ENCODE measurements at regions not wholly inside any gene's neighbourhood (a gene's known extent, or its start where the extent isn't known, plus 50 kb on each side); places are given as distances from the start of the nearest gene placed in this dataset.

- TF ChIP-seq CTCF (IDR thresholded peaks at IDR 0.05; ENCODE audit: poor library complexity) (no peak), EZH2 (IDR thresholded peaks at IDR 0.05; ENCODE audit: borderline replicate concordance) (no peak), EZH2phosphoT487 (IDR thresholded peaks at IDR 0.05; ENCODE audit: low read depth, severe bottlenecking, unreplicated experiment) (no peak)
Measured at GRCh38 chr10:105733924-105734323, 1092.8 kb downstream of the SORCS3 start.
